RWPE2 (cell line): ENCODE measurements at regions not wholly inside any gene's neighbourhood (a gene's known extent, or its start where the extent isn't known, plus 50 kb on each side); places are given as distances from the start of the nearest gene placed in this dataset.

ENCODE experiments used
- ATAC-seq: fragments of 200-7000 bp; cut with Tn5 transposase; 3 replicates; pipeline ENCODE4 v1.9.1; 2021; ENCODE audit warnings: low read depth
- DNase-seq: peaks from one replicate; pipeline ENCODE4 v3.0.0-alpha.2; 2020; ENCODE audit warnings: low spot score
- H3K27ac ChIP-seq: fragments of 450-650 bp; 2 replicates; pipeline ENCODE4 v1.5.1; 2017; ENCODE audit warnings: mild to moderate bottlenecking; ENCODE audit not compliant: poor library complexity, severe bottlenecking
- H3K27me3 ChIP-seq: fragments of 250-450 bp; sonication (Bioruptor Pico); 2 replicates; pipeline ENCODE4 v1.5.1; 2021; ENCODE audit warnings: mild to moderate bottlenecking, moderate library complexity; ENCODE audit not compliant: insufficient read depth, poor library complexity, severe bottlenecking
- H3K36me3 ChIP-seq: fragments of 250-450 bp; sonication (Bioruptor Pico); 2 replicates; pipeline ENCODE4 v1.5.1; 2020; ENCODE audit warnings: low read depth, mild to moderate bottlenecking, moderate library complexity
- H3K4me1 ChIP-seq: fragments of 250-450 bp; sonication (Bioruptor Pico); 2 replicates; pipeline ENCODE4 v1.5.1; 2021; ENCODE audit warnings: mild to moderate bottlenecking, moderate library complexity; ENCODE audit not compliant: insufficient read depth, poor library complexity, severe bottlenecking
- H3K4me3 ChIP-seq: fragments of 250-450 bp; sonication (Bioruptor Pico); 2 replicates; pipeline ENCODE4 v1.5.1; 2021; ENCODE audit warnings: mild to moderate bottlenecking, moderate library complexity; ENCODE audit not compliant: severe bottlenecking
- H3K9me3 ChIP-seq: fragments of 250-450 bp; sonication (Bioruptor Pico); 2 replicates; pipeline ENCODE4 v1.5.1; 2021; ENCODE audit warnings: mild to moderate bottlenecking, moderate library complexity; ENCODE audit not compliant: severe bottlenecking
- TF ChIP-seq, protein P1 (sequence below): fragments of 450-650 bp; IDR thresholded peaks from one replicate; pipeline ENCODE4 v1.5.1; 2017; ENCODE audit warnings: mild to moderate bottlenecking, moderate library complexity; ENCODE audit not compliant: poor library complexity, severe bottlenecking

- Histone ChIP-seq H3K4me3 (no peak overlapping the region), H3K9me3 (no peaks in the 10 kb centered on the region), H3K36me3 (no peaks in the 10 kb centered on the region), H3K4me1 (no peaks in the 10 kb centered on the region), H3K27me3 (no peaks in the 10 kb centered on the region), H3K27ac (no peak overlapping the region)
- DNase-seq (no peak), ATAC-seq (no peak)
- TF ChIP-seq, protein P1, sequence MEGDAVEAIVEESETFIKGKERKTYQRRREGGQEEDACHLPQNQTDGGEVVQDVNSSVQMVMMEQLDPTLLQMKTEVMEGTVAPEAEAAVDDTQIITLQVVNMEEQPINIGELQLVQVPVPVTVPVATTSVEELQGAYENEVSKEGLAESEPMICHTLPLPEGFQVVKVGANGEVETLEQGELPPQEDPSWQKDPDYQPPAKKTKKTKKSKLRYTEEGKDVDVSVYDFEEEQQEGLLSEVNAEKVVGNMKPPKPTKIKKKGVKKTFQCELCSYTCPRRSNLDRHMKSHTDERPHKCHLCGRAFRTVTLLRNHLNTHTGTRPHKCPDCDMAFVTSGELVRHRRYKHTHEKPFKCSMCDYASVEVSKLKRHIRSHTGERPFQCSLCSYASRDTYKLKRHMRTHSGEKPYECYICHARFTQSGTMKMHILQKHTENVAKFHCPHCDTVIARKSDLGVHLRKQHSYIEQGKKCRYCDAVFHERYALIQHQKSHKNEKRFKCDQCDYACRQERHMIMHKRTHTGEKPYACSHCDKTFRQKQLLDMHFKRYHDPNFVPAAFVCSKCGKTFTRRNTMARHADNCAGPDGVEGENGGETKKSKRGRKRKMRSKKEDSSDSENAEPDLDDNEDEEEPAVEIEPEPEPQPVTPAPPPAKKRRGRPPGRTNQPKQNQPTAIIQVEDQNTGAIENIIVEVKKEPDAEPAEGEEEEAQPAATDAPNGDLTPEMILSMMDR = no peak
These were observed 291.7 kb downstream of the ARL4A start for GRCh38 chr7:12979181-12979580.

- H3K4me1 ChIP-seq = no peaks in the 10 kb centered on the region
- H3K36me3 ChIP-seq = no peaks in the 10 kb centered on the region
- H3K4me3 ChIP-seq = no peak overlapping the region
- DNase-seq (no peak), ATAC-seq (no peak)
- no peak overlapping the region for H3K27ac ChIP-seq
- no peaks in the 10 kb centered on the region for H3K9me3 ChIP-seq
- TF ChIP-seq, protein P1 = no peak
- no peaks in the 10 kb centered on the region for H3K27me3 ChIP-seq
These were observed 294.7 kb downstream of the ARL4A start for GRCh38 chr7:12982178-12982577.

GRCh38 chr7:12984117-12984516, 296.7 kb downstream of the ARL4A start:
- no peaks in the 10 kb centered on the region for H3K27me3 ChIP-seq
- no peak overlapping the region for H3K4me3 ChIP-seq
- H3K27ac ChIP-seq = no peak overlapping the region
- TF ChIP-seq, protein P1 = no peak
- H3K9me3 ChIP-seq = no peaks in the 10 kb centered on the region
- no peaks in the 10 kb centered on the region for H3K36me3 ChIP-seq
- DNase-seq (no peak), ATAC-seq (no peak)
- H3K4me1 ChIP-seq = no peaks in the 10 kb centered on the region

DNA sequence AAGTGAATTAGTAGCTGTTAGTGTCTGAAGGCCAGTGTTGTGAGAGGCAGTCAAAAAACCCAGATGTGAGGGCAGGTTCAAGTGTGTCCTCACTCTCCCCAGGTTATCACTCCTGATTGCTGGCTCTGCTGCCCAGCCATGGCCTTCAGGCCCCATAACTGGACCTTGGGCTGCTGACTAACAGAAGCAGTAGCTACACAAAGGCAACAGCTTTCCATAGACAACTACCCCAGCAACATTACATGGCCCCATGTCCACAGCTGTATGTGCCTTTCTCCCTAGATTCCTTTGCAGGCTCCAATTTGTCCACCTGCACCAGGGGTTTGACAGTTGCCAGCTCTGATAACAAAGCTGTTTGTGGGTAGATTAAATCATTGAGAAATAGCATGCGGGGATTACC, 297.8 kb downstream of the ARL4A start:
- ATAC-seq (no peak), DNase-seq (no peak)
- no peaks in the 10 kb centered on the region for H3K36me3 ChIP-seq
- no peaks in the 10 kb centered on the region for H3K4me1 ChIP-seq
- H3K27me3 ChIP-seq = no peaks in the 10 kb centered on the region
- TF ChIP-seq, protein P1 = no peak
- no peaks in the 10 kb centered on the region for H3K9me3 ChIP-seq
- H3K27ac ChIP-seq = no peak overlapping the region
- no peak overlapping the region for H3K4me3 ChIP-seq

DNA sequence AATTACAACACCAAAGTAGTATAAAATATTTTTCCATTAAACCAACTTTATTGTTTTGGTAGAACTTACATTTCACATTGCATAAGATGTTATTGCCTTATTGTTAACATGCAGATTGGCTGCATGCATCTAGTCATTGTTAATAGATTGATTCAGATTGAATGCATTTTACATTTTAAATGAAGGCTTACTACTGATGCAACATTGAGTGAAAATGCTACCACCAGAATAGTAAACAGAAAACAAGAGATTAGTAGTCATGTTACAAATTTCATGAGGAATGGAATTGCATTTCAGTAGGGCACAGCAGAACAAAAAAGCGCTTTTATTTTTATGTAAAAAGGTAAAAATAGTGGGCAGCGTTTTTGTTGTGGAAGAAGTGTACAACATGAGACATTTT, 298.3 kb downstream of the ARL4A start:
- Histone ChIP-seq H3K36me3 (no peaks in the 10 kb centered on the region), H3K9me3 (no peaks in the 10 kb centered on the region), H3K27ac (no peak overlapping the region), H3K4me1 (no peaks in the 10 kb centered on the region), H3K27me3 (no peaks in the 10 kb centered on the region), H3K4me3 (no peak overlapping the region)
- no peak for DNase-seq
- TF ChIP-seq, protein P1 = no peak
- ATAC-seq = no peak
